ACHN (cell line): ENCODE measurements at regions not wholly inside any gene's neighbourhood (a gene's known extent, or its start where the extent isn't known, plus 50 kb on each side); places are given as distances from the start of the nearest gene placed in this dataset.

Source experiments
- DNase-seq: peaks from one replicate; pipeline ENCODE4 v3.0.0-alpha.2; 2015
- in situ Hi-C: cut with HindIII; loops from 2 replicates; pipeline ENCODE4 v1.10.0; 2017; ENCODE audit warnings: low sequenced_read_pairs, low pct_ligation_motif_present, low pct_unique_long_range_greater_than_20kb

GRCh38 chr11:130789056-130789640 lies 127.1 kb downstream of the SNX19 start:
- in situ Hi-C loops = no loop called here
- DNase-seq = no peak

- in situ Hi-C loops = no loop called here
- DNase-seq = no peak
These were observed 125.6 kb downstream of the SNX19 start for GRCh38 chr11:130790689-130791088.

GRCh38 chr11:130792772-130793171 lies 123.5 kb downstream of the SNX19 start:
- DNase-seq = no peak
- in situ Hi-C loops = no loop called here

GRCh38 chr11:130796828-130797227 lies 119.5 kb downstream of the SNX19 start:
- in situ Hi-C loops = no loop called here
- no peak for DNase-seq

GRCh38 chr11:130798280-130798679 lies 118.0 kb downstream of the SNX19 start:
- DNase-seq = peak; percentile 37
- in situ Hi-C loops = no loop called here

- no peak for DNase-seq
- in situ Hi-C loops = no loop called here
These were observed 117.5 kb downstream of the SNX19 start for GRCh38 chr11:130798801-130799200.

- DNase-seq = no peak
- in situ Hi-C loops = no loop called here
These were observed 114.8 kb downstream of the SNX19 start for GRCh38 chr11:130801333-130802122.

- no peak for DNase-seq
- in situ Hi-C loops = no loop called here
These were observed 113.7 kb downstream of the SNX19 start for GRCh38 chr11:130802567-130802966.

GRCh38 chr11:130804306-130805076 lies 111.8 kb downstream of the SNX19 start:
- DNase-seq = no peak
- in situ Hi-C loops = no loop called here

GRCh38 chr11:130806746-130807145 lies 109.5 kb downstream of the SNX19 start:
- in situ Hi-C loops = no loop called here
- no peak for DNase-seq

GRCh38 chr11:130808541-130808940 lies 107.7 kb downstream of the SNX19 start:
- no peak for DNase-seq
- in situ Hi-C loops = no loop called here

GRCh38 chr11:130813196-130813595 lies 103.1 kb downstream of the SNX19 start:
- DNase-seq = no peak
- in situ Hi-C loops = no loop called here

- in situ Hi-C loops = no loop called here
- no peak for DNase-seq
These were observed 102.6 kb downstream of the SNX19 start for GRCh38 chr11:130813638-130814037.

- in situ Hi-C loops = no loop called here
- DNase-seq = no peak
These were observed 101.7 kb downstream of the SNX19 start for GRCh38 chr11:130814440-130815096.

GRCh38 chr11:130815097-130815802 lies 101.0 kb downstream of the SNX19 start:
- DNase-seq = peak; percentile 74
- in situ Hi-C loops = no loop called here

GRCh38 chr11:130815956-130816355 lies 100.3 kb downstream of the SNX19 start:
- no peak for DNase-seq

GRCh38 chr11:130816546-130817329 lies 99.5 kb downstream of the SNX19 start:
- DNase-seq = peak; percentile 95
- in situ Hi-C loops = no loop called here

More at GRCh38 chr11:130815956-130816355, 100.3 kb downstream of the SNX19 start:
- in situ Hi-C loops = no loop called here
